Right lobe of liver (tissue), 6 donors: ENCODE measurements at regions not wholly inside any gene's neighbourhood (a gene's known extent, or its start where the extent isn't known, plus 50 kb on each side); places are given as distances from the start of the nearest gene placed in this dataset.

Source experiments
- ATAC-seq, 4 donors: fragments of 200-7000 bp; cut with Tn5 transposase; one replicate each; pipeline ENCODE4 v1.9.1; 2020; ENCODE audit warnings: mild to moderate bottlenecking in 4 of 4, moderate library complexity in 4 of 4
- DNase-seq, 3 donors: peaks; one replicate each; pipeline ENCODE4 v3.0.0-alpha.2; 2020
- H3K27ac ChIP-seq, 3 donors: fragments of 200-600 bp; one replicate each; pipeline ENCODE4 v1.8.0; 2022
- H3K27me3 ChIP-seq, 2 donors: fragments of 200-600 bp; one replicate each; pipeline ENCODE4 v1.8.0; 2022
- H3K36me3 ChIP-seq, 4 donors: fragments of 200-600 bp; sonication (generic) in 1 of 4; one replicate each; pipeline versions ENCODE4 v1.5.1 to v1.8.0; 2017 to 2022; ENCODE audit warnings: control low read depth in 1 of 4
- H3K4me1 ChIP-seq, 4 donors: fragments of 200-600 bp; sonication (generic) in 1 of 4; one replicate each; pipeline versions ENCODE4 v1.5.1 to v1.8.0; 2017 to 2022; ENCODE audit warnings: control low read depth in 1 of 4
- H3K4me3 ChIP-seq, 3 donors: fragments of 200-600 bp; one replicate each; pipeline ENCODE4 v1.8.0; 2022
- H3K9me3 ChIP-seq, 4 donors: fragments of 200-600 bp; sonication (generic) in 1 of 4; one replicate each; pipeline versions ENCODE4 v1.5.1 to v1.8.0; 2017 to 2022; ENCODE audit warnings: control low read depth in 1 of 4
- POLR2A ChIP-seq: fragments of 450-650 bp; IDR thresholded peaks from one replicate; pipeline ENCODE4 v1.6.1; 2017; ENCODE audit warnings: antibody characterized with exemption, mild to moderate bottlenecking
- WGBS: methylation state at CpG from one replicate; pipeline ENCODE4 v1.1.6; 2018; ENCODE audit warnings: low coverage, low lambda C conversion rate; ENCODE audit not compliant: insufficient coverage; ENCODE audit errors: missing lambda C conversion rate; 5-methylcytosine and 5-hydroxymethylcytosine counted together
- intact Hi-C, 2 donors: fragments of 100-400 bp; cut with DNase I; formaldehyde crosslinking; loops; one replicate each; pipeline versions ENCODE4 v1.11.2 to v1.14.1; 2022
- TF ChIP-seq, protein P1 (sequence below), 4 donors: fragments of 200-600 bp in 3 of 4; fragments of 450-650 bp in 1 of 4; IDR thresholded peaks; one replicate each; pipeline versions ENCODE4 v1.5.1 to v1.8.0; 2016 to 2022; ENCODE audit warnings: antibody characterized with exemption in 4 of 4, mild to moderate bottlenecking in 2 of 4
- donor health status: DM: no; HTN: yes; CAD: no.
- donor health status: DM: no; HTN: no; CAD: no.
- donor health status: DM: no; HTN: no; CAD: no.
- donor health status: DM: no; HTN: yes; CAD: no.
- donor health status: DM: no; HTN: yes; CAD: no.

DNA sequence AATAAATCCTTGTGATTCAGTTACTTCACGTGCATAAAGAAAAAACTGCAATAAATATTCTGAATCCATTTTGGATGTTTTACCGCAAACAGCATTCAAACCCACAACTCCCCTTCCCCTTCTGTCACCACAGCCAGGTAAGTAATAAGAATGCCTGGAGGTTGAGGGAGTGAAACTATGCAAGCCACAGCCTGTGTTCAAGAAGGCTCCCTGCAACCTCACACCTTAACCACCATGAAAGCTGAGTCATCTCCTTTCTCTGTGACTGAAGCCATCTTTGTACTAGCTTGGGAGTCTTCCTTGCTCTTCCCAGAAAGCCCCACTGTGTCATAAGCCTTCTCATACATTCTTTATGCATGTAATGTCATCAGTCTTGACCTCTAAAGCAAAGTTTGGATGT, 297.0 kb upstream of the PUDP start:
- Histone ChIP-seq H3K27ac (no peak overlapping the region), H3K9me3 (no peaks in the 10 kb centered on the region), H3K36me3 (no peaks in the 10 kb centered on the region), H3K4me3 (no peak overlapping the region), H3K27me3 (no peaks in the 10 kb centered on the region), H3K4me1 (no peaks in the 10 kb centered on the region)
- no peak for TF ChIP-seq POLR2A
- TF ChIP-seq, protein P1, sequence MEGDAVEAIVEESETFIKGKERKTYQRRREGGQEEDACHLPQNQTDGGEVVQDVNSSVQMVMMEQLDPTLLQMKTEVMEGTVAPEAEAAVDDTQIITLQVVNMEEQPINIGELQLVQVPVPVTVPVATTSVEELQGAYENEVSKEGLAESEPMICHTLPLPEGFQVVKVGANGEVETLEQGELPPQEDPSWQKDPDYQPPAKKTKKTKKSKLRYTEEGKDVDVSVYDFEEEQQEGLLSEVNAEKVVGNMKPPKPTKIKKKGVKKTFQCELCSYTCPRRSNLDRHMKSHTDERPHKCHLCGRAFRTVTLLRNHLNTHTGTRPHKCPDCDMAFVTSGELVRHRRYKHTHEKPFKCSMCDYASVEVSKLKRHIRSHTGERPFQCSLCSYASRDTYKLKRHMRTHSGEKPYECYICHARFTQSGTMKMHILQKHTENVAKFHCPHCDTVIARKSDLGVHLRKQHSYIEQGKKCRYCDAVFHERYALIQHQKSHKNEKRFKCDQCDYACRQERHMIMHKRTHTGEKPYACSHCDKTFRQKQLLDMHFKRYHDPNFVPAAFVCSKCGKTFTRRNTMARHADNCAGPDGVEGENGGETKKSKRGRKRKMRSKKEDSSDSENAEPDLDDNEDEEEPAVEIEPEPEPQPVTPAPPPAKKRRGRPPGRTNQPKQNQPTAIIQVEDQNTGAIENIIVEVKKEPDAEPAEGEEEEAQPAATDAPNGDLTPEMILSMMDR (IDR thresholded peaks at IDR 0.05): no peak
- intact Hi-C loops: no loop called here
- no peak for ATAC-seq
- DNase-seq: no peak
- 65% methylated on average over 2 of the region's 2 CpGs for WGBS

DNA sequence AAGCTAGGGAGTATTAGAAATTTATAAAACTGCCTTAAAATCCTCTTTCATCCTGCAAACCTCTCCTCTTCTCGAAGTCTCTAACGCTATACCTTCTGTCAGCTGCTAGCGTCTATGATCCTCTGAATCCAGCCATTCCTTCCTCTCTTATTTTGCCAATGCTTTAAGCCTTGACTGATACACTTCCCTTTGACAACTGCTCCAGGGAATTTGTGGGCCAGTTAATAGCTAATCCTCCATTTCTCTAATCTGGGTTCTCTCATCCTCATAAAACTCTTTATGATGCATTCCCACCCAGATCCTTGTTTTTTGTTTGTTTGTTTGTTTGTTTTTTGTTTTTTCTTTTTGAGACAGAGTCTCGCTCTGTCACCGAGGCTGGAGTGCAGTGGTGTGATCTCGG, 293.6 kb upstream of the PUDP start:
- intact Hi-C loops: no loop called here

DNA sequence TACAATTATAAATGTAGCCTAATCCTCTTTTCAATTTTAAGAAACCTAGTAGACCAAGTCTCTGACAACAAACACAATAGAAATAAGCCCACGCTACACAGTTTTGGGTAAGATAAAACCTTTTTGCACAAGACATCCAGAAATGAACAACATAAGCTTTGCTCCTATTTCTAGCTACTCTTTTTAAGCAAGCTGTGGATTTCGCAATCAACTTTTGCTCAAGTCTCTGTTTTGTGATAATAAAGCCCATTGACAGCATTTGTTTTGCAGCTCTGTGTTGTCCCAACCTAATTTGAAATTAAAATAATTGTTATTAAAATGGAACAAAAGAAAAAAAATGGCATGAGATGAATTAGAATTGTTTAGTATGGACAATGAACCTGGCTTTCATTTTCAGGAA, 287.9 kb upstream of the PUDP start:
- Histone ChIP-seq H3K27ac (no peak overlapping the region), H3K9me3 (no peaks in the 10 kb centered on the region), H3K36me3 (no peaks in the 10 kb centered on the region), H3K4me3 (no peak overlapping the region), H3K27me3 (no peaks in the 10 kb centered on the region), H3K4me1 (no peaks in the 10 kb centered on the region)
- TF ChIP-seq POLR2A: no peak
- TF ChIP-seq, protein P1 (IDR thresholded peaks at IDR 0.05): no peak
- ATAC-seq (no peak), DNase-seq (no peak)
- intact Hi-C loops: no loop called here
- 80% methylated on average over 2 of the region's 2 CpGs for WGBS

More for the DNA sequence above, 293.6 kb upstream of the PUDP start:
- DNase-seq (no peak), ATAC-seq (no peak)
- Histone ChIP-seq H3K27me3 (no peaks in the 10 kb centered on the region), H3K4me3 (no peak overlapping the region), H3K36me3 (no peaks in the 10 kb centered on the region), H3K27ac (no peak overlapping the region), H3K9me3 (no peaks in the 10 kb centered on the region), H3K4me1 (no peaks in the 10 kb centered on the region)
- TF ChIP-seq POLR2A: no peak
- TF ChIP-seq, protein P1 (IDR thresholded peaks at IDR 0.05): no peak
- WGBS: 75% methylated on average over 6 of the region's 6 CpGs

- 57% methylated on average over 2 of the region's 2 CpGs for WGBS
- H3K4me3 ChIP-seq: no peak overlapping the region
- ATAC-seq (no peak), DNase-seq (no peak)
- intact Hi-C loops: no loop called here
- H3K27me3 ChIP-seq: no peaks in the 10 kb centered on the region
- no peak overlapping the region for H3K27ac ChIP-seq
- H3K36me3 ChIP-seq: no peaks in the 10 kb centered on the region
- H3K9me3 ChIP-seq: no peaks in the 10 kb centered on the region
- no peaks in the 10 kb centered on the region for H3K4me1 ChIP-seq
- TF ChIP-seq POLR2A: no peak
- TF ChIP-seq, protein P1 (IDR thresholded peaks at IDR 0.05): no peak
Measured at GRCh38 chrX:7432901-7433300, 284.9 kb upstream of the PUDP start.

- H3K27ac ChIP-seq: no peak overlapping the region
- intact Hi-C loops: no loop called here
- H3K36me3 ChIP-seq: no peaks in the 10 kb centered on the region
- no peaks in the 10 kb centered on the region for H3K27me3 ChIP-seq
- H3K4me3 ChIP-seq: no peak overlapping the region
- no peak for ATAC-seq
- DNase-seq: no peak
- H3K9me3 ChIP-seq: no peaks in the 10 kb centered on the region
- TF ChIP-seq POLR2A: no peak
- TF ChIP-seq, protein P1 (IDR thresholded peaks at IDR 0.05): no peak
- 33% methylated on average over 1 of the region's 1 CpG for WGBS
- H3K4me1 ChIP-seq: no peaks in the 10 kb centered on the region
Measured at GRCh38 chrX:7420717-7421116, 272.8 kb upstream of the PUDP start.
